ENCODE measurements at regions not wholly inside any gene's neighbourhood (a gene's known extent, or its start where the extent isn't known, plus 50 kb on each side); places are given as distances from the start of the nearest gene placed in this dataset.

- Histone ChIP-seq H3K9ac (replicated peaks; ENCODE audit: extremely low read depth, insufficient read depth, low read length) (no peak overlapping the region), H3K4me1 (ENCODE audit: control insufficient read depth, extremely low read depth, insufficient read depth, low read length) (no peaks in the 10 kb centered on the region), H4K20me1 (replicated peaks; ENCODE audit: control insufficient read depth, extremely low read depth, insufficient read depth, low read length) (no peaks in the 10 kb centered on the region), H3K36me3 (ENCODE audit: control insufficient read depth in 2 of 2, extremely low read depth in 1 of 2, insufficient read depth in 2 of 2, low read length in 2 of 2) (no peaks in the 10 kb centered on the region), H3K9me3 (replicated peaks; ENCODE audit: control insufficient read depth, insufficient read depth, low read length) (no peaks in the 10 kb centered on the region), H2AFZ (ENCODE audit: low read depth, low read length) (no peak overlapping the region), H3K79me2 (ENCODE audit: control insufficient read depth, insufficient read depth, low read length) (no peaks in the 10 kb centered on the region), H3K27ac (ENCODE audit: insufficient read depth, low read depth, low read length) (no peak overlapping the region), H3K9me1 (replicated peaks; ENCODE audit: control insufficient read depth, extremely low read depth, insufficient read depth, low read length) (no peaks in the 10 kb centered on the region), H3K4me3 (replicated peaks in 1 of 3; ENCODE audit: insufficient read depth in 1 of 3, low read depth in 1 of 3, low read length in 3 of 3) (no peak overlapping the region), H3K27me3 (ENCODE audit: control insufficient read depth in 2 of 2, insufficient read depth in 2 of 2, low read length in 2 of 2) (no peaks in the 10 kb centered on the region), H3K4me2 (ENCODE audit: insufficient read depth, low read length) (no peak overlapping the region)
- FAIRE-seq (no peak), DNase-seq (ENCODE audit: low read depth, low spot score) (no peak)
- dilution Hi-C loops (cut with MboI; ENCODE audit: extremely low pct_ligation_motif_present, low sequenced_read_pairs), result no loop called here
- TF ChIP-seq FOS (IDR thresholded peaks at IDR 0.05; ENCODE audit: borderline replicate concordance, insufficient read depth, low read length) (no peak), MAX (IDR thresholded peaks at IDR 0.05; ENCODE audit: insufficient read depth, insufficient read length) (no peak), EZH2 (IDR thresholded peaks at IDR 0.05; ENCODE audit: borderline replicate concordance, low read depth, low read length, severe bottlenecking) (no peak), POLR2A (IDR thresholded peaks at IDR 0.05; ENCODE audit: low read depth, low read length) (no peak), POLR2AphosphoS5 (IDR thresholded peaks at IDR 0.05; ENCODE audit: insufficient read depth, low read depth, low read length) (no peak), JUN (IDR thresholded peaks at IDR 0.05; ENCODE audit: borderline replicate concordance, insufficient read depth, insufficient read length, low read depth) (no peak), GATA2 (IDR thresholded peaks at IDR 0.05; ENCODE audit: insufficient read depth, insufficient read length, low read depth, low read length) (no peak), MYC (IDR thresholded peaks at IDR 0.05; ENCODE audit: low read depth, low read length) (no peak)
- TF ChIP-seq, protein P1, sequence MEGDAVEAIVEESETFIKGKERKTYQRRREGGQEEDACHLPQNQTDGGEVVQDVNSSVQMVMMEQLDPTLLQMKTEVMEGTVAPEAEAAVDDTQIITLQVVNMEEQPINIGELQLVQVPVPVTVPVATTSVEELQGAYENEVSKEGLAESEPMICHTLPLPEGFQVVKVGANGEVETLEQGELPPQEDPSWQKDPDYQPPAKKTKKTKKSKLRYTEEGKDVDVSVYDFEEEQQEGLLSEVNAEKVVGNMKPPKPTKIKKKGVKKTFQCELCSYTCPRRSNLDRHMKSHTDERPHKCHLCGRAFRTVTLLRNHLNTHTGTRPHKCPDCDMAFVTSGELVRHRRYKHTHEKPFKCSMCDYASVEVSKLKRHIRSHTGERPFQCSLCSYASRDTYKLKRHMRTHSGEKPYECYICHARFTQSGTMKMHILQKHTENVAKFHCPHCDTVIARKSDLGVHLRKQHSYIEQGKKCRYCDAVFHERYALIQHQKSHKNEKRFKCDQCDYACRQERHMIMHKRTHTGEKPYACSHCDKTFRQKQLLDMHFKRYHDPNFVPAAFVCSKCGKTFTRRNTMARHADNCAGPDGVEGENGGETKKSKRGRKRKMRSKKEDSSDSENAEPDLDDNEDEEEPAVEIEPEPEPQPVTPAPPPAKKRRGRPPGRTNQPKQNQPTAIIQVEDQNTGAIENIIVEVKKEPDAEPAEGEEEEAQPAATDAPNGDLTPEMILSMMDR (IDR thresholded peaks at IDR 0.05; ENCODE audit: extremely low read depth in 1 of 2, insufficient read depth in 1 of 2, low read depth in 1 of 2, low read length in 2 of 2), result no peak
- intact Hi-C loops (cut with micrococcal nuclease), result no loop called here
- ChIA-PET POLR2A (no interaction called here), CTCF (no interaction called here)
- no TSS peak for BruUV-seq (replicated peaks)
These were observed 248.2 kb upstream of the MAF start for GRCh38 chr16:79848719-79849118.

Measured in endothelial cell of umbilical vein (primary cell).